Prostate gland (tissue), 2 donors: ENCODE measurements at regions not wholly inside any gene's neighbourhood (a gene's known extent, or its start where the extent isn't known, plus 50 kb on each side); places are given as distances from the start of the nearest gene placed in this dataset.

Experiments
- POLR2A ChIP-seq: fragments of 450-650 bp; IDR thresholded peaks from one replicate; pipeline ENCODE4 v1.6.1; 2016; ENCODE audit warnings: antibody characterized with exemption, mild to moderate bottlenecking
- POLR2AphosphoS5 ChIP-seq: sonication (generic); formaldehyde crosslinking; IDR thresholded peaks from one replicate; pipeline ENCODE4 v1.6.1; 2017; ENCODE audit warnings: antibody characterized with exemption
- TF ChIP-seq, protein P1 (sequence below), 4 experiments: fragments of 200-600 bp in 2 of 4; fragments of 450-650 bp in 2 of 4; sonication (generic) in 2 of 4; IDR thresholded peaks; 1 replicate in 3 of 4; 2 replicates in 1 of 4; pipeline ENCODE4 v1.5.1; 2016 to 2019; ENCODE audit warnings: antibody characterized with exemption in 4 of 4, mild to moderate bottlenecking in 2 of 4, moderate library complexity in 2 of 4

DNA sequence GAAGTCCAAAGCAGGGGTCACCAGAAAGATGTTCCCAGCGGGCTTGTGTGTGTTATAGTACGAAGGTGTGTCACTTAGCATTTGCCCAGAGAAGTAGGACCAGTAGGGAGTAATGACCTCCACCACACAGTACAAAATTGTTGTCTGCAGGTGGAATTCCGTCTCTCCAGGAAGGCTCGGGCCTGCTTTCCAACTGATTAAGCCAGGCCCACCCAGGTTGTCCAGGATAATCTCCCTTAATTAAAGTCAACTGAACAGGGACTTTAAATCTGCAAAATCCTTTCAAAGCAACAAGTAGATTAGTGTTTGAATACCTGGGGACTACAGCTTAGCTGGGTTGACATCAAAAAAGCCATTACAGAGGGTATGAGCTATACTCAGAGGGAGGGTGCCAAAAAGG is 131.3 kb downstream of the BACH1 start:
- TF ChIP-seq, protein P1, sequence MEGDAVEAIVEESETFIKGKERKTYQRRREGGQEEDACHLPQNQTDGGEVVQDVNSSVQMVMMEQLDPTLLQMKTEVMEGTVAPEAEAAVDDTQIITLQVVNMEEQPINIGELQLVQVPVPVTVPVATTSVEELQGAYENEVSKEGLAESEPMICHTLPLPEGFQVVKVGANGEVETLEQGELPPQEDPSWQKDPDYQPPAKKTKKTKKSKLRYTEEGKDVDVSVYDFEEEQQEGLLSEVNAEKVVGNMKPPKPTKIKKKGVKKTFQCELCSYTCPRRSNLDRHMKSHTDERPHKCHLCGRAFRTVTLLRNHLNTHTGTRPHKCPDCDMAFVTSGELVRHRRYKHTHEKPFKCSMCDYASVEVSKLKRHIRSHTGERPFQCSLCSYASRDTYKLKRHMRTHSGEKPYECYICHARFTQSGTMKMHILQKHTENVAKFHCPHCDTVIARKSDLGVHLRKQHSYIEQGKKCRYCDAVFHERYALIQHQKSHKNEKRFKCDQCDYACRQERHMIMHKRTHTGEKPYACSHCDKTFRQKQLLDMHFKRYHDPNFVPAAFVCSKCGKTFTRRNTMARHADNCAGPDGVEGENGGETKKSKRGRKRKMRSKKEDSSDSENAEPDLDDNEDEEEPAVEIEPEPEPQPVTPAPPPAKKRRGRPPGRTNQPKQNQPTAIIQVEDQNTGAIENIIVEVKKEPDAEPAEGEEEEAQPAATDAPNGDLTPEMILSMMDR (IDR thresholded peaks at IDR 0.05): no peak
- no peak for TF ChIP-seq POLR2A
- no peak for TF ChIP-seq POLR2AphosphoS5
